NT2/D1 (cell line): ENCODE measurements at regions not wholly inside any gene's neighbourhood (a gene's known extent, or its start where the extent isn't known, plus 50 kb on each side); places are given as distances from the start of the nearest gene placed in this dataset.

ENCODE experiments used
- SUZ12 ChIP-seq: IDR thresholded peaks from 2 replicates; pipeline ENCODE4 v1.6.1; 2011; ENCODE audit not compliant: insufficient read length, insufficient read depth; ENCODE audit errors: extremely low read depth
- ZNF274 ChIP-seq: IDR thresholded peaks from 2 replicates; pipeline ENCODE4 v1.6.1; 2011; ENCODE audit warnings: mild to moderate bottlenecking, low read depth, low read length

DNA sequence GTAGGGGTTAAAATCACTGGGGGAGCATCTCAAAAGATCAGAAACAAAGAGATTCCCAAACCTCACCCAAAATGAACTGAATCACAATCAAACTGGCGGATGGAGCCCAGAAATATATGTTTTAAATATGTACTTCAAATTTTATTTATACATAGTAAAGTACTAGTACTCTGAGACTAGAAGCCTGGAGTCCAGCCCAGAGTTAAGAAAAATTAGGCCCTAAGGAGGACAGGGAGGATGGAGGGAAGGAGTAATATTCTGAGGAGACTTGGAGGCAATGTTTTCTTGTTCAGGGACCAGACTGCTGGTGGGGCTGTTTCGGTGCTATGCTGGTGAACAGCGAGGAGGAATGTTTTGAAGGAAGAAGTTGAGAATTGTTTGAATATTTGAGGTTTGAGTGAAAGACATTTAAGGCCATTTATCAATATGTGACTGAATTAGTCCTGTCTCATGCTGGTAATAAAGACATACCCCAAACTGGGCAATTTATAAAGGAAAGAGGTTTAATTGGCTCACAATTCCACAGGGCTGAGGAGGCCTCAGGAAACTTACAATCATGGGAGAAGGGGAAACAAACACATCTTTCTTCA, 552.4 kb upstream of the DAB2 start:
- TF ChIP-seq SUZ12 (no peak), ZNF274 (no peak)
